Sigmoid colon (tissue), 4 donors: ENCODE measurements at regions not wholly inside any gene's neighbourhood (a gene's known extent, or its start where the extent isn't known, plus 50 kb on each side); places are given as distances from the start of the nearest gene placed in this dataset.

Experiments
- POLR2A ChIP-seq, 2 donors: fragments of 450-650 bp; IDR thresholded peaks; one replicate each; pipeline ENCODE4 v1.6.1; 2016; ENCODE audit warnings: antibody characterized with exemption in 2 of 2, mild to moderate bottlenecking in 2 of 2, moderate library complexity in 2 of 2
- POLR2AphosphoS5 ChIP-seq, 4 donors: sonication (generic); formaldehyde crosslinking; IDR thresholded peaks; one replicate each; pipeline ENCODE4 v1.6.1; 2017; ENCODE audit warnings: antibody characterized with exemption in 4 of 4
- TF ChIP-seq, protein P1 (sequence below), 4 experiments: fragments of 450-650 bp in 3 of 4; fragments of 200-600 bp in 1 of 4; IDR thresholded peaks; one replicate each; pipeline ENCODE4 v1.5.1; 2016 to 2019; ENCODE audit warnings: antibody characterized with exemption in 4 of 4, mild to moderate bottlenecking in 3 of 4, moderate library complexity in 2 of 4

DNA sequence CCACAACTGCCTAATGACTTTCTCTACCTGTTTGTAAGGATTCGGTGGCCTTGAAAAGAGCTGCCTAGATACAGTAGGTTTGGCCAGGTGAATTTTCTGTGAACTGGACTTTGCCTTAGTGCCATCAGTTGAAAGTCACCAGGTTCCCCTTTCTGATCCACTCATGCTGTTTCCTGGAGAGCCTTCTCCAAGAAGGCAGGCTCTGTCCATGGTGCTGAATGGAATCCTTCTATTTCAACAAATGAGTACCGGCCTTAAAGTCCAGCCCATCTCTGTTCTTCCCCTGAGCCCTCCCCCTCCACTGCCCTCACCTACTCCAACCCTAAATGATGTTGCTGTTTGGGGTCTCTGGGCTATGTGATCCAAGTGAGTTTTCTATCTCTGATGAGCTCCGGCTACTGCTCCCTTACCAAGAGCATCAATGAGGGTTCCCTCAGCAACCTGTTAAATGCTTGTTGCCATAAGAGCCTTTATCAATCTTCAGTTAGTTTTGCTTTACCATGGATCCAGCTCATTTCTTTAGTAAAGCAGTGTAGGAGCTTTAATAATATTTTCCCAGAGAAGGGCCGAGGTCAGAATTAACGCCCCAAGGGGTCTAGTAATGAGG lies 500.4 kb downstream of the PTPRU start:
- TF ChIP-seq, protein P1, sequence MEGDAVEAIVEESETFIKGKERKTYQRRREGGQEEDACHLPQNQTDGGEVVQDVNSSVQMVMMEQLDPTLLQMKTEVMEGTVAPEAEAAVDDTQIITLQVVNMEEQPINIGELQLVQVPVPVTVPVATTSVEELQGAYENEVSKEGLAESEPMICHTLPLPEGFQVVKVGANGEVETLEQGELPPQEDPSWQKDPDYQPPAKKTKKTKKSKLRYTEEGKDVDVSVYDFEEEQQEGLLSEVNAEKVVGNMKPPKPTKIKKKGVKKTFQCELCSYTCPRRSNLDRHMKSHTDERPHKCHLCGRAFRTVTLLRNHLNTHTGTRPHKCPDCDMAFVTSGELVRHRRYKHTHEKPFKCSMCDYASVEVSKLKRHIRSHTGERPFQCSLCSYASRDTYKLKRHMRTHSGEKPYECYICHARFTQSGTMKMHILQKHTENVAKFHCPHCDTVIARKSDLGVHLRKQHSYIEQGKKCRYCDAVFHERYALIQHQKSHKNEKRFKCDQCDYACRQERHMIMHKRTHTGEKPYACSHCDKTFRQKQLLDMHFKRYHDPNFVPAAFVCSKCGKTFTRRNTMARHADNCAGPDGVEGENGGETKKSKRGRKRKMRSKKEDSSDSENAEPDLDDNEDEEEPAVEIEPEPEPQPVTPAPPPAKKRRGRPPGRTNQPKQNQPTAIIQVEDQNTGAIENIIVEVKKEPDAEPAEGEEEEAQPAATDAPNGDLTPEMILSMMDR (IDR thresholded peaks at IDR 0.05), result no peak
- TF ChIP-seq POLR2AphosphoS5 (IDR thresholded peaks at IDR 0.05) (no peak), POLR2A (IDR thresholded peaks at IDR 0.05) (no peak)
